Lower lobe of right lung (tissue), 2 donors: ENCODE measurements at regions not wholly inside any gene's neighbourhood (a gene's known extent, or its start where the extent isn't known, plus 50 kb on each side); places are given as distances from the start of the nearest gene placed in this dataset.
A peak's percentile ranks its signal among the peaks of the same experiment; 100 is the strongest.
"Not testable (repeated sequence)": the region's sequence is repeated elsewhere in the genome, so short reads cannot be mapped to it uniquely, and the experiment has no call there.

Source experiments
- ATAC-seq, 2 donors: fragments of 200-7000 bp; cut with Tn5 transposase; one replicate each; pipeline ENCODE4 v1.9.1; 2020 to 2022; ENCODE audit warnings: mild to moderate bottlenecking in 2 of 2, moderate library complexity in 2 of 2
- DNase-seq: peaks from one replicate; pipeline ENCODE4 v3.0.0-alpha.2; 2020
- H3K27ac ChIP-seq: fragments of 200-600 bp; one replicate; pipeline ENCODE4 v1.8.0; 2022
- H3K27me3 ChIP-seq: fragments of 200-600 bp; one replicate; pipeline ENCODE4 v1.8.0; 2022; ENCODE audit warnings: low read depth
- H3K36me3 ChIP-seq: fragments of 200-600 bp; one replicate; pipeline ENCODE4 v1.8.0; 2022; ENCODE audit warnings: mild to moderate bottlenecking
- H3K4me1 ChIP-seq: fragments of 200-600 bp; one replicate; pipeline ENCODE4 v1.8.0; 2022
- H3K4me3 ChIP-seq: fragments of 200-600 bp; one replicate; pipeline ENCODE4 v1.8.0; 2022; ENCODE audit warnings: mild to moderate bottlenecking
- H3K9me3 ChIP-seq: fragments of 200-600 bp; one replicate; pipeline ENCODE4 v1.8.0; 2022
- CTCF ChIP-seq: fragments of 200-600 bp; IDR thresholded peaks from one replicate; pipeline ENCODE4 v1.8.0; 2022; ENCODE audit warnings: antibody characterized with exemption, mild to moderate bottlenecking
- intact Hi-C: fragments of 100-400 bp; cut with DNase I; formaldehyde crosslinking; loops from one replicate; pipeline ENCODE4 v1.11.0; 2022
- donor health status: DM: no; HTN: yes; CAD: no; lungs with severe emphysema.

GRCh38 chr17:31684901-31685300 lies 174.1 kb downstream of the COPRS start:
- DNase-seq (no peak), ATAC-seq (no peak)
- intact Hi-C loops: no loop called here
- H3K27me3 ChIP-seq: peaks cover 7% of the 10 kb centered on the region
- no peak overlapping the region for H3K27ac ChIP-seq
- no peak overlapping the region for H3K4me3 ChIP-seq
- H3K4me1 ChIP-seq: no peaks in the 10 kb centered on the region
- no peaks in the 10 kb centered on the region for H3K36me3 ChIP-seq
- TF ChIP-seq CTCF: no peak
- no peaks in the 10 kb centered on the region for H3K9me3 ChIP-seq

GRCh38 chr17:31680126-31680525 lies 178.9 kb downstream of the COPRS start:
- Histone ChIP-seq H3K36me3 (no peaks in the 10 kb centered on the region), H3K27me3 (peaks cover 7% of the 10 kb centered on the region), H3K27ac (no peak overlapping the region), H3K9me3 (no peaks in the 10 kb centered on the region), H3K4me3 (no peak overlapping the region), H3K4me1 (no peaks in the 10 kb centered on the region)
- ATAC-seq (peak in 1 of 2 donors; percentile 29), DNase-seq (no peak)
- no peak for TF ChIP-seq CTCF
- intact Hi-C loops: no loop called here

GRCh38 chr17:31679667-31680066 lies 179.4 kb downstream of the COPRS start:
- TF ChIP-seq CTCF: no peak
- Histone ChIP-seq H3K9me3 (no peaks in the 10 kb centered on the region), H3K4me1 (no peaks in the 10 kb centered on the region), H3K36me3 (no peaks in the 10 kb centered on the region), H3K27ac (no peak overlapping the region), H3K27me3 (peaks cover 7% of the 10 kb centered on the region), H3K4me3 (no peak overlapping the region)
- no peak for ATAC-seq
- DNase-seq: no peak
- intact Hi-C loops: no loop called here

GRCh38 chr17:31678431-31678830 lies 180.6 kb downstream of the COPRS start:
- intact Hi-C loops: no loop called here
- H3K36me3 ChIP-seq: no peaks in the 10 kb centered on the region
- no peak overlapping the region for H3K27ac ChIP-seq
- H3K9me3 ChIP-seq: no peaks in the 10 kb centered on the region
- no peak for TF ChIP-seq CTCF
- no peaks in the 10 kb centered on the region for H3K4me1 ChIP-seq
- ATAC-seq: no peak
- no peak overlapping the region for H3K4me3 ChIP-seq
- DNase-seq: no peak
- H3K27me3 ChIP-seq: peaks cover 7% of the 10 kb centered on the region

GRCh38 chr17:31677681-31678080 lies 181.4 kb downstream of the COPRS start:
- Histone ChIP-seq H3K36me3 (no peaks in the 10 kb centered on the region), H3K27me3 (peaks cover 7% of the 10 kb centered on the region), H3K9me3 (no peaks in the 10 kb centered on the region), H3K4me3 (no peak overlapping the region), H3K27ac (no peak overlapping the region), H3K4me1 (no peaks in the 10 kb centered on the region)
- no peak for ATAC-seq
- no peak for DNase-seq
- no peak for TF ChIP-seq CTCF
- intact Hi-C loops: no loop called here

GRCh38 chr17:31677036-31677435 lies 182.0 kb downstream of the COPRS start:
- no peak overlapping the region for H3K27ac ChIP-seq
- H3K4me3 ChIP-seq: no peak overlapping the region
- TF ChIP-seq CTCF: no peak
- intact Hi-C loops: no loop called here
- H3K27me3 ChIP-seq: peaks cover 13% of the 10 kb centered on the region
- H3K4me1 ChIP-seq: no peaks in the 10 kb centered on the region
- DNase-seq (no peak), ATAC-seq (no peak)
- H3K36me3 ChIP-seq: no peaks in the 10 kb centered on the region
- H3K9me3 ChIP-seq: no peaks in the 10 kb centered on the region

GRCh38 chr17:31675392-31675791 lies 183.7 kb downstream of the COPRS start:
- H3K4me1 ChIP-seq, intact Hi-C loops, ATAC-seq, DNase-seq, H3K4me3 ChIP-seq, H3K36me3 ChIP-seq, H3K9me3 ChIP-seq, H3K27ac ChIP-seq: not testable (repeated sequence)
- peaks cover 11% of the 10 kb centered on the region for H3K27me3 ChIP-seq
